Stimulated activated CD4-positive, alpha-beta T cell treated with anti-CD3 and anti-CD28 coated beads, Interleukin-1b, Interleukin-23, amount 100 ng/mL, for 24 hours (primary cell): ENCODE measurements at regions not wholly inside any gene's neighbourhood (a gene's known extent, or its start where the extent isn't known, plus 50 kb on each side); places are given as distances from the start of the nearest gene placed in this dataset.

ENCODE experiments used
- DNase-seq, 4 experiments: peaks; one replicate each; pipeline ENCODE4 v3.0.0-alpha.2; 2020; ENCODE audit warnings: low read depth in 4 of 4, low spot score in 1 of 4

DNA sequence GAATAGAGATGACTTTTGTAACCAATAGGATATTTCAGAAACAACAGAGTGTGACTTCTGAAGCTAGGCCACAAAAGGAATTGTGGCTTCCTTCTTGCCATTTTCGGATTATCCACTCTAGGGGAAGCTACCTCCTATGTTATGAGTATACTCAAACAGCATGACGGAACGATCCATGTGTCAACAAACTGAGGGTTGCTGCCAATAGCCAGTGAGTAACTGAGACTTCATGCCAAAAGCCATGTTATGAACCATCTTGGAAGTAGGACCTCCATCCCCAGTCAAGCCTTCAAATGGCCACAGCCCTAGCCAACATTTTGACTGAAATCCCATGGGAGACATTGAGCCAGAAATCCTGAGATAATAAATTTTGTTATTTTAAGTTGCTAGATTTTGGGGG is 69.0 kb upstream of the IL6 start:
- DNase-seq = no peak

DNA sequence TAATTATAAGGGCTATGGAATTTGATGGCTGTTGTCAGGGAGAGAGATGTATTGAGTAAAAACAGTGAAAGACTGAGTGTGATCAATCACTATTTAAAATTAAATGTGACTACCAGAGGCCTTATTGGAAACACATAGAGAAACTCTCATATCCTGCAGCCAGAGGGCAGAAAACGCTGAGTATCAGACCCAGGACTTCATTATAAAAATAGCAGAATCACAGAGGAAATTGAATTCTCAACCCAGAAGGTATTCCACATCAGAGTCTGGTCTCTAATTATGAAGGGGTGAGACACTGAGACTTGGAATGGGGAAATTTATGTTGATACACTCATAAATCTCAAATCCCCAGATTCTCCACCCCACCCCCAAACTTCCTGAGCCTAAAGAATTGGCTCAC is 69.5 kb upstream of the IL6 start:
- no peak for DNase-seq

DNA sequence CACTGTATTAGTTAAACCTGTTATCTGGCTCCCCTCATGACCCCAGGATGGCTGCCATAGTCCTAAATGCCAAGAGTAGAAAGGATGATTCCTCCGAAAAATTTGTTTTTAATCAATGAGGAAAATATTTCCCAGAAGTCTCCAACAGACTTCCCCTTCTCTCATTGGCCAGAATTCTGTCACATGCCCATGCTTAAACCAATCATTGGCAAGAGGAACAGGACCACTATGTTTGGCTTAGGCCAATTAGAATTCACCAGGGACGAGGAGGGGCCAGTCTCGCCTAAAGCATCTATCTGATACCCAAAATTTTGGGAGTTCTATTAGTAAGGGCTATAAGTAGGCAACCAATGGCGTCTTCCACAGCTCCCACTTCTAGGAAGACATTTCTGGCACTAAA is 71.2 kb upstream of the IL6 start:
- no peak for DNase-seq

DNA sequence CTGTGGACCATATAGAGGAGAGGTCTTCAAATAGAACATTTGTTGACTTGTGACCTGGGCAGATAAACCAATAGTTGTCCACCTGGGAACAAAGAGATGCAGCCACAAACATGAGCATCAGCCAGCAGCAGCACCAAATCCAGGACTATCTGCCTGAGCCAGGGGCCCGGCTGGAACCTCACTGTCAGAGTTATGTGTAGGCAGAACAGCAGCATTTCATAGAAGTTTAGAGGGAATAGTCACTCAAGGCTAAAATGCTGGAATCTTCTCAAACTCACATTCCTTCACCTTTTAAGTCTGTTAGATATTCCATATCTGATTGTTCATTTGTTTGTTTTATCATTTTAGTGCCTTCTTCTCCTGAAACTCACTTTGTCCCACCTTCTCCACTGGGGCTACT is 72.2 kb upstream of the IL6 start:
- DNase-seq = no peak

DNA sequence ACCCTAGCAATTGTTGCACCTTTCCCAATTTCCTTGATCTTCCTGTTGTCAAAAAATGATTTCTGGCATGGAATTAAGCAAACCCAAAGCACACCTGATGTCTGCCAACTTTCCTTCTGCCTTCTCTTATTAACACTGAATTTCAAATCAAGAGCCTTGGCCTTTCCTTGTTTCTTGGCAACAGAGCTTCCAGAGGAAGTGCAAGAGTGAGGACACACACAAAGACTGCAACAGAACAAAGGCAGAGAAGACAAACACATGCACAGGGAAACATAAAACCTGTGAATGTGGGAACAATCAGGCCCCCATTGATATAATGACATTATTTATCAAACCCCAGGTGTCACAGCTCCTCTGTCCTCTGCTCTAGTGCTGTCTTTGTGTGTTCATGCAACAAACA is 73.0 kb upstream of the IL6 start:
- DNase-seq = no peak

DNA sequence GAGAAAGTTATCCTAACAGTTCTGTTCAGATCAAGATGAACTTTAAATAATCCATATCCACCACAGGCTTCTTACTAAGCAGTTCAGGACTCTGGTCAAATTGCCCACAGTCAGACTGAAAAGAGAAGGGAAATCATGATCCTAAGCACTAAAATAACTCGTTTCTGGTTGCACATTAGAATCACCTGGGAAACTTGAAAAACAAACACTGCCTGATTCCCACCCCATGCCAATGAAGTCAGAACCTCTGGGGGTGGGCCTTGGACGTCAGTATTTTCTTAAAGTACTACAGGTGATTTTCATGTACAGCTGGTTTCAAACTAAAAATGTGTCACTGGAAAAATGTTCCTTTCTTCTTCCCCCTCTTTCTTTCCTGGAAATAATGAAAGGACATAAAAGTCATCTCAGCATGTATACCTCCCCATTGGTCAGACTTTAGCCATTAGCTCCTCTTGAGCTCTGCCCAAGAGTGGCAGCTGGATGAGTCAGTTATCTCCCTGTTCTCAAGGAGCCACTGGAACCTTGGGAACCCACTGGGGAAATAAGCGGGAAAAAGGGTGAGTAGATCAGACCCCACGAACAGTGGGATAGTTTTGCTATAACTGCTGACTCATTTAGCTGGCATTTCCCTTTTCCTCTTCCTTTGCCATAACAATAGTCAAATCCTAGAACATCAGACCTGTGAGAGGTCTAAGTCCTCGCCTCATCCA is 75.3 kb upstream of the IL6 start:
- no peak for DNase-seq

DNA sequence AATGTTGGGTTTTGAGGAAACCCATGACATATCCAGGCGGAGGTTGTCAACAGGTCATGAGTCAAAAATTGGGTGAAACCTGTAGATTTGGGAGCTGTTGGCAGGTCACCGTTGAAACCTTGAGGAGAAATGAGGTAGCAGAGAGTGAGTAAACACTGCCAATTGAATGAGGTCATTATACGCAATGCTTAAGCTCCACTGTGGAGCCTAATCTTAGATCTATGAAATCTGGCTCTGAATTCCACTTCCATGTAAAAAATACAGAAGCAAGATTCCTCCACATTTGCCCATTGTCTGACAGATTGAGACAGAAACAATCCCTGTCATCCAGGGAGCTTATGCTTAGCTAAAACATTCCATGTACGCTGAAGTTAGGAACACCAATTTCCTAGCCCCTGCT is 76.0 kb upstream of the IL6 start:
- DNase-seq = no peak

DNA sequence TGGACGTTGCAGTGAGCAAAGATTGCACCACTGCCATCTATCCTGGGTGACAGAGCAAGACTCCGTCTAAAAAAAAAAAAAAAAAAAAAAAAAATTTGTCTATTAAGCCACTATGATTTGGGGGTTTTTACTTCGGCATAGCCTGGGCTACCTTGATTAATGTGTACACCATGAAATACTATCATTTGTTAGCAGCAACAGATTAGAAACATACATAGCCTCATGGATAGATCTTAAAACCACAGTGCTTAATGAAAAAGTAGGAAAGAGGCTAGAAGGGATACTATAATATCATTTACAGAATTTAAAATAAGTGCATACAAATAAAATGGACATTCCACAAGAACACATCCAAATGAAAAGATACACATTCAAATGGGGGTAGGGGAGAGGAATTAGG is 77.3 kb upstream of the IL6 start:
- DNase-seq = no peak

DNA sequence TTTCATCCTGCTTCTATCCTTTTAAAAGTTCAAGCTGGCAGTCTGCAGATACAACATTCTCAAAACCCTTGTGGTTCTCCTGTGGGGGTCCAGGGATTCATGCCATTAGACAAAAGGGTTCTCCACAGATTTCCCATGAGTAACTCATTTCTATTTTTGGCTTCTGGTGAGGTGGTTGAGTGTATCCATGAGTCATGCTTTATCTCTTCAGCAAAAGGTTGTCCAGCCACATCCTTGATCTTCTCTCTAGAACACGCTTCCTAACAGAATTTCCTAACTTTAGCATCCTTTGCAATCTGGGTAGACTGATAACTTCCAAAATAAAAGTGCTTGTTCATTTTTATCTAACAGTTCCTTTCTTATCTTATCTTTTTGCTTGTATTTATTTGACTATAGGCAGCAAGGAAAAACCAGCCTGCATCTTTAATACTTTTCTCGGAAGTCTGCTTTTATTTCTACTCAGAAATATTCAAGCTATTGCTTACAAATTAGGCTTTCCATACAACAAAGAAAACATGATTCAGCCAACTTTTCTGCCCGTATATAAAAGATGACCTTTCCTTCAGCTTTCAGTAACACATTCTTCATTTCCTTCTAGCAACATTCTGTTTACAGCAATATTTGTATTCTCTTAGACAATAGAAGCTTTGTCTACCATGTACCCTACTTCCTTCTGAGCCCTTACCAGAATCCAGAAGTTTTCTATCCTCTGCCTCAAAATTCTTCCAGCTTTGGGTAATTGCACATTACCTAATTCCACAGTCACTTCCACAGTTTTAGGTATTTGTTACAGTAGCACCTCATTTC is 79.3 kb upstream of the IL6 start:
- DNase-seq = no peak

DNA sequence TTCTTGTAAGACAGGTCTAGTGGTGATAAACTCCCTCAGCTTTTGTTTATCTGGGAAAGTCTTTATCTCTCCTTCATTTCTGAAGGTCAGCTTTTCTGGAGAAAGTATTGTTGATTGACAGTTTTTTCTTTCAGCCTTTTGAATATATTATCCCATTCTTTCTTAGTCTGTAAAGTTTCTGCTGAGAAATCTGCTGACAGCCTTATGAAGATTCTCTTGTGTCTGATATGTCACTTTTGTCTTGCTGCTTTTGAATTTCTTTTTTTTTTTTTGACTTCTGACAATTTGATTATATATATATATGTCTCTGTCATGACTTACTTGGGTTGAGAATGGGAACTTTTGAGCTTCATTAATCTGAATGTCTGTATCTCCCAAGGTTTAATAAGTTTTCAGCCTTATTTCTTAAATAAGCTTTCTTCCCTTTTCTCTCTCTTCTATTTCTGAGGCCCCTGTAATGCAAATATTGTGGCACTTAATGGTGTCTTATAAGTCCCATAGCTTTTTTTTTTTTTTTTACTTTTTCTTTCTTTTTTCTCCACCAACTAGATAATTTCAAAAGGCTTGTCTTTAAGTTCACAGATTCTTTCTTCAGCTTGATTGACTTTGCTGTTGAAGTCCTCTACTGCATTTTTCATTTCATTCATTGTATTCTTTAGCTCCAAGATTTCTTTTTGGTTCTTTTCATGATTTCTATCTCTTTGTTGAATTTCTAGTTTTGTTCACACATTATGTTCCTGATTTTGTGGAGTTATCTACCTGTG is 81.4 kb upstream of the IL6 start:
- no peak for DNase-seq

DNA sequence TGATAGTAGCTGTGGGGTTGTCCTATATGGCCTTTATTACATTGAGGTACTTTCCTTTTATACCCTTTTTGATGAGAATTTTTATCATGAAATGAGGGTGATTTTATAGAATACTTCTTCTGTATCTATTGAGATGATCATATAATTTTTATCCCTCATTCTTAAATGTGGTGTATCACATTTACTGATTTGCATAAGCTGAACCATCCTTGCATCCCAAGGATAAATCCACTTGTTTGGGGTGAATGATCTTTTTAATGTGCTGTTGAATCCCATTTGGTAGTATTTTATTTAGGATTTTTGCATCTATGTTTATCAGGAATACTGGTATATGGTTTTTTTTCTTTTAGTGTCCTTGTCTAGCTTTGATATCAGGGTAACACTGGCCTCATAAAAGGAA is 84.5 kb upstream of the IL6 start:
- DNase-seq = no peak

DNA sequence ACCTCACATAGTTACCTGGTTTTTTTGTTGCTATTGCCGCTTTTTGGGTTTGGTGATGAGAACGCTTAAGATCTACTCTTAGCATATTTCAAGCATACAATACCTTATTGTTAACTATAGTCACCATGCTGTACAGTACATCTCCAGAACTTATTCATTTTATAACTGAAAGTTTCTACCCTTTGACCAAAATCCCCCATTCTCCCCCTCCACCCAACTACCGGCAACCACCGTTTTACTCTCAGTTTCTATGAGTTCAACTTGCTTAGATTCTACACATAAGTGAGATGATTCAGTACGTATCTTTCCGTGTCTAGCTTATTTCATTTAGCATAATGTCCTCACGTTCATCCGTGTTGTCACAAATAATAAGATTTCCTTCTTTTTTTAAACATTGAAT is 86.7 kb upstream of the IL6 start:
- peak in 1 of 4 experiments; percentile 44 for DNase-seq

DNA sequence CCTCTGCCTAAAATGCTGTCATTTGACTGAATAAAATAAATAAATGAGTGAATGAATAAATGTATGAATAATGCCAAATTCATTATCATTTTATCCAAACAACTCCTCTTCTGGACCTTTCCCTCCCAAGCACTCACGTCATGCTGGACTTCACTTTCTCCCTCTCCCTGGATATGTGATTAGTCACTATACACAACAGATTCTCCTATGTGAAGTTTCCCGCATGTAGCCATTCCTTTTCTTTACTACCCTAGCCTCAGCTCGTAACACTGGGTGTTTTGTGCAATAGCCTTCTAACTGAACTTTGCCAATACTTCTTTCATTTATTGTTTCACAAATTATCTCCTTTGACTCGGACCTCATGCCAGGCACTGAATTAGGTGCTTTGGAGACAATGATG is 87.6 kb upstream of the IL6 start:
- no peak for DNase-seq

DNA sequence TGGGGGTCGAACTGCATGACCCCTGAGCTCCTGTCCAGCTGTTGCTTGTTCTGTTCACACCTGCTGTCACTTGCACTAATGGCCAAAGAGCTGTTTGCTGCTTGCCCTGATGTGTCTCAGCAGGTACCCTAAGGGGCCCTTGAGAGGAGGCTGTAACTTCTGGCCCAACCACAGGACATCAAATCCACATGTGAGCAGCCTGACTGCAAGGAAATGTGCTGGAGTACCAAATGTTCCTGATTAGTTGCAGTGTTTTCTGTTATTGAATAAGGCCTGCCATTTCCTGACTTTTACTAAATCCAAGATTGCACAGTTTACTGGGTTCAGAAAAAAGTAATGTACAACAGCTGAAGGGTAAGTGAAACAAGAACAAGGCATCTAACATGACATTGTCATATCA is 91.7 kb upstream of the IL6 start:
- no peak for DNase-seq

DNA sequence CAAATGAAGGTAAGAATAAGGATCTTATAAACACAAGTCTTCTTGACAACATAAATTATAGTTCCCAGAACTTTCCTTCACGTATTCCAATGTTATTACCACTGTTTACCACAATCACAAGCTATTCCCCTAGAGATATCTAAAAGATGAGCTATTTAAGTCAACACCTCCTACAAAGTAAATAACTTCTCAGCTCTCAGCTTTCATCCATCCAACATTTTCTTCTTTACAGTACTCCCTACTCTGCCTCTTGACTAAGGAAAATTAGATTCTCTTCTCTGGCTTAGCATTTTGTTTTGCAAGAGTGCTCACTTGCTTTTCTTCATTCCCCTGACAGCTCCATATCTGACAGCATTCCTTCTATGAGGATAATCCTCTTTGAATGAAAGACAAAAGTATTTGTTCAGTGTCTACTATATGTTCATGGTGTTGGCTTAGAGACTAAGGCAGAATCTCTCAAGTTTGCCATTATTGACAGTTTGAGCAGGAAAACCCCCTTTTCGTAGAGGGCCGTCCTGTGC is 93.0 kb upstream of the IL6 start:
- no peak for DNase-seq

DNA sequence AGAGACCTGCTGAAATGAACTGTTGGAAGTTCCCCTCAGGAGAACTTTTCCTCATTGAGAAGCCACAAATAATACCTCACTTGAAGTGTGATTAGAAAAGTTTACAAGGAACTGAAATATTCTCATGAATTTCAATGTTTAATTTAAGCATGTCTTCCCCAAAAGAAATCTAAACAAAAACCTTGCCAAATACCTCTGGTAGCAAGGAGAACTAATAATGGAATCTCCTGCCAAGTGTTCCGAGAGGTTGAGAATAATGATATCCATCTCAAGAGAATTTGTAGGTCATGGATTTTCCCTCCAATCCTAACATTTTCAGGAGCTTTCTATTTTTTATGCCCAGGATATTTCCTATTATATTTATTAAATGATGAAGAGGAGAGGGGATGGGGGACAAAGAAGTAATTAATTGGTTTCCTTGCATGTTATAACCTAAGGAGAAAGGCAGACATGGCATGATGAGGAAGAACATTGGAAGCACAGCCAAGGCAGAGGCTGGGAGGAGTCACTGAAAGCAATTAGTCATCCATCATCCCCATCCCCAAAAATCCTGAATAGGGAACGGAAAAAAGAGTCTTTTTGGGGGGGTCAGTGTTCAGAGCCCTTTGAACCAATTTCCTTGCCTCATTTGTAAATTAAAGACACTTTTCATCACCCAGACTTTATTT is 93.6 kb upstream of the IL6 start:
- DNase-seq = no peak

DNA sequence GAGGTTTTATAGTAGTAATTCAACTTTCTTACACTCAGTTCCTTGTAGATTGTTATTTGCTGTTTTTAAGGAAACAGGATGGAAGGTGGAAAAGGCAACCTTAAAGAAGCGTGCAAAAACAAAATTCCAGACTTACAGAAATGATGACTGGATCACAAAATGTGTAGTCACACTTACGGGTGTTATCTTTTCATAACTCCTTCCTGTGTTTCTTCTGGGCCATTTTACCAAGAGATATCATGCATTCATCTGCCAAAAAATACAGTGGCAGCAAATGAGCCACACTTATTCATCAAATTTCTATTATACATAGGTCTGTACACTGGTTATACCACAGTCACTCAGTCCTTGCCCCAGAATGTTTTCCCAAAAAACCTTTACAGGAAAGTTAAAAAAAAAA is 94.3 kb upstream of the IL6 start:
- DNase-seq = no peak

DNA sequence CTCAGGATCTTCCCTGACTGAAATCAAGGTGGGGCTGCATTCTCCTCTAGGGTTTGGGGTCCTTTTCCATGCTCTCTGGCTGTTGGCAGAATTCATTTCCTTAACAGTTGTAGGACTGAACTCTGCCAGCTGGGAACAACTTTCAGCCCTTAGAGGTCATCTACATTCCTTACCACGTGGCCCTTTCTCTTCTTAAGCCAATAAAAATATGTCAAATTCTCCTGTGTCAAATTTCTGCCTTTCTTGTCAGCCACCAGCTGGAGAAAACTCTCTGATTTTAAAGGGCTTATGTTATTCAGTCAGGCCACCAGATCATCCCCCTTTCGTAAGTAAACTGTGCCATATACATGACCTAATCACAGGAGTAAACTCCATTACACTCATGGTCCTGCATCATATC is 95.3 kb upstream of the IL6 start:
- DNase-seq = no peak

DNA sequence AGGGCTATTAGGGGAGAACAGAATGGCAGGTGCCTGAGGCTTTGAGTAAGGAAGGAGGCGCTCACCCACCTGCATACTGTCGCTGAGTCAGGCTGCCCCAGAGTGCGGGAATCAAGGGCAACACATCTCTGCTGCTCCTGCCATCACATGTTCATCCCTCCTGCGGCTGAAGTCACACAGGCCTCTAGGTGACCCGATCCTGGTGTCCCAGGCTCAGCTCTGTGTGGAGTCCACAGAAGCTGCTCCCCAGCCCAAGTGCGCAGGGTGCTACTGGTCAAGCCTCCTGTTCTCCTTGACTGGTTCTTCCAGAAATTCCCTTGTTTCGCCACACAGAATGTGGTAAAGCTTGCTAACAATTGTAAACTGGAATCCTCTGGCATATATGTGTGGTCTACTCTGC is 96.9 kb upstream of the IL6 start:
- no peak for DNase-seq

DNA sequence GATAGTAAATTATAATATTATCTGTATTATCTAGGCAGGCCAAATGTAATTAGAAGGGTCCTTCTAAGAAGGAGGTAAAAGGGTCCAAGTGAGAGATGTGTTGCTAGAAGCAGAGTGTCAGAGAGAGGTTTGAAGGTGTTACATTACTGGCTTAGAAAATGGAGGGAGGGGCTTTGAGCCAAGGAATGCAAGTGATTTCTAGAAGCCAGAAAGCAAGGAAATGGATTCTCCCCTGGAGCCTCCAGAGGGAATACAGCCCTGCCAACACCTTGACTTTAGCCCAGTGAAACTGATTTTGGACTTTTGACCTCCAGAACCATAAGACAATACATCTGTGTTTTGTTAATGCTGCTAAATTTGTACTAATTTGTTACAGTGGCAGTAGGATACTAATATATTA is 97.9 kb upstream of the IL6 start:
- no peak for DNase-seq

DNA sequence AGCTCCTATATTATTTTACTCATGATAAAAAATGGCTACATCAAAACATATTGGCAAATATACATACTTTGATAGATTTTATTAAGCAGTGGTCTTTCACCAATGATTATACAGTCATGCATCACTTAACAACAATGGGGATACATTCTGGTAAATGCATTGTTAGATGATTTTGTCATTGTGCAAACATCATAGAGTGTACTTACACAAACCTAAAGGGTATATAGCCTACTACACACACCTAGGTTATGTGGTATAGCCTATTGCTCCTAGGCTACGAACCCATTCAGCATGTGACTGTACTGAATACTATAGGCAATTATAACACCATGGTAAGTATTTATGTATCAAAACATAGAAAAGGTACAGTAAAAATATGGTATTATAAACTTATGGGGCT is 98.9 kb upstream of the IL6 start:
- DNase-seq = no peak
